HG02885 (cell line): ENCODE measurements at regions not wholly inside any gene's neighbourhood (a gene's known extent, or its start where the extent isn't known, plus 50 kb on each side); places are given as distances from the start of the nearest gene placed in this dataset.

Source experiments
- ATAC-seq: cut with Tn5 transposase; IDR thresholded peaks from one replicate; pipeline ENCODE4 v1.9.1; 2021; ENCODE audit warnings: mild to moderate bottlenecking; ENCODE audit not compliant: unreplicated experiment, poor library complexity

- ATAC-seq, result no peak
These were observed 506.4 kb downstream of the PRKD1 start for GRCh38 chr14:29421156-29421728.

DNA sequence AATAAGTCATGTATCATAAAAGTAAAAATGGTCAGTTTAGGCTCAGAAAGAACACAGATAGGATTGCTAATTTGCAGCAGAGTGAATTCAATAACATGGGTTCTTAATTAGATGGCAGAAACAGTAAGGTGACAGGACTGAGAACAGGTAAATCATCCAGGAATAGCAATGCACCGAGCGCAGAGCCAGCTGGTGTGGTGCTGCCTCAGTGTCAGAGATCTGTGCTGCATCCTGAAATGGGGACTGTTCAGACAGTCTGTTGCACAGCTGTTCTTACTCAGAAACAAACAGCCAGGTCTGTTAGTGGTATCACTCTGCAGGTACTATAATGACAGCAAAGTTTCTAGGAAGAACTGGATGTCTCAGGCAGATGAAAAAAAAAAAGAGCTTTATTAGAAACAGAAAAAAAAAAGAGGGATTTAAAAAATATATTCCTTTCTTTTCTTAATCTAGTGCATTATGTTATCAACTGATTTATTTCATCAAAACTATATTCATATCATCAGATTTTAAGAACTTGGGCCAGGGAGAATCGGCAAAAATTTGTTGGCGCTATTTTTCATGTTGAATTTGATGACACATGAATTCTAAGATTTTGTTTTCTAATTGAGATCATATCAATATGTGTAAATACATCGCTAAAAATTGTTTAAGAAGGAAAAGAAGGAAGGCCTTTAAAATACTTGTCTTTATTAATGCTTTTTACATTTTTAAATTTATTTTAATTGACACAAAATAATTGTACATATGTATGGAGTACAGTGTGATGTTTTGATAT, 501.8 kb downstream of the PRKD1 start:
- ATAC-seq, result no peak

GRCh38 chr14:29442696-29443095, 485.0 kb downstream of the PRKD1 start:
- ATAC-seq, result no peak

DNA sequence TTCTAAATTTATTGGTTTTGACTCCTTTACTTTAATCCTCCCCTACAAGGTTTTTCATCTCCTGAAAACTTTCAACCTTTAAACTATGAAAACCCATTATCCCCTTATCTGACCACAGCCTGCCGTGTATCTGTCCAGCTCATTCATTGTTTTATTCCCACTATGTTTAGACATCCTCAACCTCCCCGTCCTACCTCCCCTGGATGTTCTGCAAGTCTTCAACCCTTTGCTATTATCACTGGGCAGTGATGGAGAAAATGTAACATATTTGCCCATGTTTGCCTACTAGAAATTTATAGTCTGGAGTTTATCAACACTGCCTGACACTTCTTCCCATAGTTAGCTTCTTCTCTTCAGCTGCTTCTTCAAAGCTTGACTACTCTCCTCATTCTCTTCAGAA, 483.4 kb downstream of the PRKD1 start:
- ATAC-seq, result no peak

DNA sequence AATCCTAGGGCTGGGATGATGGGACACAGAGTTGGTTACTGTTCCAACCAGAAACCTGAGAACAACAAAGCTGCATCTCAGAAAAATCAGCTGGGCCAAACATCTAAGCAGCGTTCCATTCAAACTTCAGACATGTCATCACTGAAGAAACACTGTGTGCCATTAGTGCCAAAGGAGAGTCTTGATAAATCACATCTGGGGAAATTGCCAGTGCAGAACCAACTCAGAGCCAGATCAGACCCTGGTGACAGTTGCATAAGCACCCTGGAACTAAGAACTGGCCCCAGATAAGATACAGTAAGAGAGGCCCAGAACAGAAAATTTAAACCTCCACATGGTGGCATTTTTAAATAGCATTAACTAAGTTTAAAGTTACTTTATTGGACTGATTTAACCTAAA, 482.8 kb downstream of the PRKD1 start:
- ATAC-seq, result no peak

DNA sequence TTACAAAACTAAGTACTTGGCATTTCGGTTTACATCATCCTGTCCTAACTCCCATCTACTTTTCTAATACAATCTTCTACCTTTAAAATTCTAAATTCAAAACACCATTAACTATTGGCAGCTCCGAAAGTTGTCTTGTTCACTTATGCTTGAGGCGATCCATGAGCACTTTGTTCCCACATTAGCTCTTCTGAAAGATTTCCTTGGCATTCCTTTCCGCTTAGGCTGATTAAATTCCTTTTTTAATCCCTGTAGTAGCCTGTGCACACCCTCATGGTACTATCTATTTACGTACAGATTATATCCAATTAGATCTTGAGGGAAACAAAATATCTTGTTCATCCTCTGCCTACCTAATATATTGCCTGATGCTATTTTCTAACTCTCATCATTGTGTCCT, 480.7 kb downstream of the PRKD1 start:
- ATAC-seq, result no peak

GRCh38 chr14:29451941-29452340, 475.7 kb downstream of the PRKD1 start:
- no peak for ATAC-seq

DNA sequence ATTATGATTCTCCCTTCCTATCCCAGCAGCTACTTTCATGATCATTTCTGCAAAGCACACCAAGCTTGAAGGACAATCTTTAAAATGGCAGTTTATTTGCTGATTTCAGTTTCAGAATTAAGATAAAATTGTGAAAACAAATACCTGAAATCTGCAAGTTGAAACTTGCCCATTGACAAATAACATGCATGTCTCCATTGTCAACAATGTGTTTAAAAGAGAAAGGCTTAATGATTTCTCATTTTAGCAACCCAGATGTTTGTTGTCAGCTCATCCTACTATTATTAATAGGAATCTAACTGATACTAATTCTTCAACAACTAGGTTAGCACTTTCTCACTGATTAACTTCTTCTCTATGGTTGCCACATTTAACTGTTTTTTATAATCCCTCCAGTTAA, 474.6 kb downstream of the PRKD1 start:
- no peak for ATAC-seq

- no peak for ATAC-seq
These were observed 473.5 kb downstream of the PRKD1 start for GRCh38 chr14:29454026-29454693.

GRCh38 chr14:29458547-29458946, 469.1 kb downstream of the PRKD1 start:
- ATAC-seq, result no peak

DNA sequence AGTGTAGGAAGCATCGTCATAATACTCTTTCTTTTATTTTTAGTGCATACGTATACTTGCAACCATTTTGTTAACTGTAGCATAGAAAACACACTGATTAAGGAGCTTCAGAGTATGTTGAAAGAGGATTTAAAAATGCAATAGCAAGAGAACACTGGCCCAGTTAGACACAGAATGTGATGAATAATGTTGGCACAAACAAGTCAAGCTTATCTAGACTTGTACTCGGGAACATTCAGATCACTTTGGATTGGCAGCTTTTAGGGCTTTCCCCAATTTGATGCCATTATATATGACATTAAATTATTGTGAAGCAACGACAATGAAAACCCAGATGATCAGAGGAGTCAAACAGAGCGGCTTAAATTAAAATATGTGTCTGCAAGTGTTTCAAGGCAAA, 468.1 kb downstream of the PRKD1 start:
- no peak for ATAC-seq

GRCh38 chr14:29459969-29460560, 467.6 kb downstream of the PRKD1 start:
- ATAC-seq, result no peak

DNA sequence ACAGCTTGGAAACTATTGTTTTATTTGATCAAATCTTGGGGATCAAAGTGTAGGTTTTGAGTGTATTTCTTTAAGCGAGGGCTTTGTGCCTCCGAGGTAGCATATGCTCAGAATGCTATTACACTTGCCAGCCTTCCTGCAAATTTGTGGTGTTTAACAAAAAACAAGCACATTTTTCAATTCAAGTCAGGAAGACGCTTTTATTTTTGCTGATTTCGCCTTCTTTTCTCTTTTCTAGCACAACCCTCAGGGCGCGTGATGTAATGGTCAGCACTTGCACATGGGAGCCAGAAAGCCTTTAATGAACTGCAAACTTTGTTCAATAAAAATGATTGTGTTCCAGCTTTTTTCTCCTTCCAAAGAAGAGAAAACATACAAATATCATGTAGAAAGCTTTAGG, 466.5 kb downstream of the PRKD1 start:
- no peak for ATAC-seq

DNA sequence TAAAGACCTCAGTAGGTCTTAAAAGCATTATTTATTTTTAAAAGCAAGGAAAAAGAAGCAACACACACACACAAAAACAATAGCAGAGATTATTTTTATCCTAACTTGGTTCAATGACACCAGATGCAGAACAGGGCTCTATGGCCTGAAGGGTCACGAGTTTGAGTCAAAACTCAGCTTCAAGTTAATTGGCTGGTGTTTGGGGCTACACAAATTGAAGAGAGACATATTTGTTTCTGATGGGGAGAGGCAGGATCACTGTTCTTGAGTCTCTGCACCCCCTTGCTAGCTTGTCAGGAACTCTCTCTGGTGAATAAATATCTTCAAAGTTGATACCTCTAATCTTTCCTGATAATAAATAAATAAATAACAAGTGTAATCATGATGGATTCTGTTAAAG, 466.1 kb downstream of the PRKD1 start:
- ATAC-seq, result no peak

DNA sequence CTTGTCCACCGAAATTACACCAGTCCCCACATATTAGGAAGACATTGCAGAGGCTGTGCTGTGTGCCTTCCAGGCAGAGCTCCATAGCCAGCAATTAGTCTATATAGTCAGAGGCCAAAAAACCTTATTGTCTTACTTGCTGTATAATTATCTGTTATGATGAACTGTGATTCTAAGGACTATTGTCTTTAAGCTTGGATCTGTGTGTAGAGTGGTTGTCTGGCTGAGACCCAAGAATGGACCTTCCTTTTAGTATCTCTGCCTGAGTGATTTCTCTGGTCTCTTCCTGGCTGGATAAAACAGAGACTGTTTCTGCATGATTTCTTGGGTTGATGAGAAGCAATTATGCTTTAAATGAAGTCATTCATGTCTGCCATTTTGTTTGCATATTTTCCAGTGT, 465.3 kb downstream of the PRKD1 start:
- no peak for ATAC-seq

DNA sequence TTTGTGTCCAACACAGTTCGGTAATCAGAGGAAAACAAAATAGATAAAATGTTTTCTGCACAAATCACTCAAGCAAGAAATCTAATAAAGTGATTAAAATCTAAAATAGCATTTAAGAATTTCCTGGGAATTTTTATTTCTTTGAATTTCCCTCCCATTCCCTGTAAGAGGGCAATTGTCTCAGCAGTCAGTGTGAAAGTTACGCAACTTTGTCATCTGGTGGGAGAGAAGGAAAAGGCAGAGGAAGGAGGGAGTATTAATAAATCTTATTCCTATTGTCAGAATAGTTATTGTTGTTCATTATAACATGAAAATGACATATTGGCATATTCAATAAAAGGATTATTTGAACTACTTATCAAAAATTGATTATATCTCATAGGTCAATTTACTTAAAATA, 464.9 kb downstream of the PRKD1 start:
- no peak for ATAC-seq

- no peak for ATAC-seq
These were observed 463.8 kb downstream of the PRKD1 start for GRCh38 chr14:29463727-29464395.

DNA sequence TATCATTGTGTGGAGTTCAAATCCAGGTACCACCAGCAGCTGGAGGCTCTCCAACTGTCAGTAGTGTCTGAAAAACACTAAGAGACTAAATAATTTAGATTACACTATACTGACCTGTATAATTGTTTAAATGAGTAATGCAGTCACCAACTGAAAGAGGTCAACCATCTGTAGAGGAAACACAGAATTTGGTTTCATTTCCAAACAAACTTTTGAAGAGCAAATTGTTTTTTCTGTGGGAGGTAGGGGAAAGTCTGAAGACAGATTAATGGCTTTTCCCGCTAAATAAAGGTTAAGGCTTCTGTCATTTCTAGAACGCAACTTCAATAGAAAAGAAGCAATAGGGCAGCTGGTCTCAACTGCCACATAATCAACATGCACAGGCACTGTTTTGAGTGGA, 462.6 kb downstream of the PRKD1 start:
- ATAC-seq, result no peak

- no peak for ATAC-seq
These were observed 452.0 kb downstream of the PRKD1 start for GRCh38 chr14:29475641-29476040.

DNA sequence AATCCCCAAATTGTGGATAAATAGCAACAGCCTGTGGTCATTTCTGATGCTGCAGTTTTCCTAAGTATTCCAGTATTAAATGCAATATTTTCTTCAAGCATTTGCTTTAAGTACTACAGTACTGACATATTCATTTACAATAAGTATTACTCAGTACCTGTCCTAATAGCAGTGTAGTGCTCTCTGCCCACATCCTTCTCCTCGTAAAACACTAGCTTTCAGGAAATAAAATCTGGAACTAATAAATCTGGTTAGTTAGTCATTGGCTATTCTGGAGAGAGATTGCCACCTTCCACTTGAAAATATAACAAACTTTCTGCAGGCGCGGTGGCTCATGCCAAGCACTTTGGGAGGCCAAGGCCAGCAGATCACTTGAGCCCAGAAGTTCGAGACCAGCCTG, 441.5 kb downstream of the PRKD1 start:
- ATAC-seq, result no peak

DNA sequence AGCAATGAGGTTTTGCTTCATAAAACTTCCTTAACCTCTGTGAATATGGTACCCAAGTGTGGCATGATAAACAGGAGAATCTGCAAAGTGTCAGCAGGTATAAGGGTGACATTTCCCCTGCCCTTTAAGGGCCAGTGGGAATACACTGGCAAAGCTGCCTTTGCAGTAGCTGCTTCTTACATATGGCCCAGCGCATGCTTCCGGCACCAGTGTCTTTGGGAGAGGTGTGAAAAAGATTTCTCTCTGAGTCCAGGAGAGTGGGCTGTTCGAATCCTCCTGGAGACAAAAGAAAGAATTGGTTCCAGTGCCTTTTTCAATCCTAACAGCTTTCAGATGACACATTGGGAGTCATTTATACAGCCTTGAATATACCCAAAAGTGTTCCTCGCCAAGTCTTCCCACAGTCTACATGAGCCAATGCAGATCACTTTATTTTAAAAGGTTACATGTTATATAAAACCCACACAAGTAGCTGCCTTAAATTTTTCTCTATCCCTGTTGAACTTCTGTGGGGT, 437.7 kb downstream of the PRKD1 start:
- ATAC-seq, result no peak
